GM19397 (cell line): ENCODE measurements at regions not wholly inside any gene's neighbourhood (a gene's known extent, or its start where the extent isn't known, plus 50 kb on each side); places are given as distances from the start of the nearest gene placed in this dataset.

Experiments
- ATAC-seq: cut with Tn5 transposase; IDR thresholded peaks from one replicate; pipeline ENCODE4 v1.9.1; 2021; ENCODE audit warnings: mild to moderate bottlenecking, moderate library complexity; ENCODE audit not compliant: unreplicated experiment

DNA sequence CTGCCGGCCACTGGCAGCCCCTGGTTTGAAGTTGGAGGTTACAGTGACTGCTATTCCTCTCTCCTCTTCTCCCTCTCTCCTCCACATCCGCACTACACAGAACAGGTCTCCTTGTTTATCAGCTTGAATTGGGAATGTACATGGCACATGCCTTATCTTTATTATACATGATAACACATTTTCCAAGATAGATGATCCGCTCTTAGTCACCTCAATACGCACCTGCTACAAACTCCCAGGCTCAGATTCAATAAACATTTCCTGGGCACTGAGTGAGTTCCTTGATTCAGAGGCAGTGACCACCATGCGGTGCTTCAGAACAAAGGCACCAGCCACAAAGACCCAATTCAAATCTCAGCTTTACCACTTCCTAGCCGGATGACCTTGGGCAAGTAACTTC, 227.7 kb downstream of the TSHZ3 start:
- no peak for ATAC-seq

DNA sequence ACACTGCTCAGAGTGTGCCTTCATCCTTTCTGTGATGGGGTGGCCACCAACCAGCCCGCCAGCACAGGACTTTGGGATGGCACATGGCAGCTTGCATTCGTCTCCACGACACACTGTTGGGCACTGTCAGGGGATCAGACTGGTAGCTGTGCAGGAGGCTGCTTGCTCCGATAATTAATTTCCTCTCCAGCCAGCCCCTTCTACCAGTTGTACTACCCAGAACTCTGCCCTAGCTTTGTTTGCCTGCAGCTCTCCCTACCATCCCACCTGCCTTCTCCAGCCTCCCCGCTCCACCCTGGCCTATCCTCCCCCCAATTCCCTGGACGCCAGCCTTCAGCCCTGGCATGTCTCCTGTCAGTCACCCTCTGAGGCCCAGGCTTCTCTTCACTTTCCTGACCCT, 228.3 kb downstream of the TSHZ3 start:
- no peak for ATAC-seq

GRCh38 chr19:31119951-31120690, 229.1 kb downstream of the TSHZ3 start:
- ATAC-seq: no peak

GRCh38 chr19:31118986-31119385, 230.2 kb downstream of the TSHZ3 start:
- ATAC-seq: no peak

GRCh38 chr19:31118287-31118955, 230.8 kb downstream of the TSHZ3 start:
- ATAC-seq: no peak

GRCh38 chr19:31114585-31114984, 234.7 kb downstream of the TSHZ3 start:
- no peak for ATAC-seq

- ATAC-seq: no peak
Observed at GRCh38 chr19:31113293-31113692, 235.9 kb downstream of the TSHZ3 start.

GRCh38 chr19:31112158-31112557, 237.1 kb downstream of the TSHZ3 start:
- no peak for ATAC-seq

DNA sequence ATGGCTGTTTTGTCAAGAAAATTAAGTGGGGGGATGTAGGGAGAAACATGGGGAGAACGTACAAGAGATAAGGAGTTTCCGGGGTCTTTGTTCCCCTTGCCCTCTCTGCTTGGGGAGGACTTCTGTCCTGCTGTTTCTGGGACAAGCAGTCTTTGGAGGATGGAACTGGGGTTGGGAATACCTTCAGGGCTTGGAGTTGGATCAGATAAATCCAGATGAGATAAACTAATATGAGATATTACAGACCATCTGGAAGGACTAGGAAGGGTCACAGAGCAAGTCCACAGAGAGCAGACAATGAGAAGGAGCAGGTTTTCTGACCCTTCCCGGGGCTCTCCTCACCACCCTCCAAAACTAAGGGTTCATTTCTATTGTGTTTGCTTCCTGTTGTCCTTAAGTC, 237.5 kb downstream of the TSHZ3 start:
- no peak for ATAC-seq

GRCh38 chr19:31110336-31110735, 238.9 kb downstream of the TSHZ3 start:
- ATAC-seq: no peak

- ATAC-seq: no peak
Observed at GRCh38 chr19:31109636-31110035, 239.6 kb downstream of the TSHZ3 start.

GRCh38 chr19:31107096-31107495, 242.1 kb downstream of the TSHZ3 start:
- ATAC-seq: no peak

DNA sequence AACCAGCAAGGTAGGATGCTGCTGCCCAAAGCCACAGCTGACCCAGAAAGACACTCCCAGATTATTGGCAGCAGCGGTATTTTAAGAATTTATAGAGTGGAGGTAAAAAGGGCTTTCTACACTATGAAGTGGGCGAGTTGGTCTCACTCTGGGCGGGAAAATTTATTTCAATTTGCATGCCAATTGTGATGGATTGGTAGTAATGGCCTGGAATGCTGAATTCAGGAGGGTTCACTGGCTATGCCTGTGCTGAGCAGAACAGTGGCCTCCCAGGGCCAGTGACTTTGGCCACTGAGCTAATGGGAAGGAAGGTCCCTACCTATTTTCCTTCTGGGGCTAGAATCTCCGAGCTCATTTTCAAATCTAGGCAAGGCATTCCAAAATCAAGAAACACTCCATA, 243.5 kb downstream of the TSHZ3 start:
- ATAC-seq: no peak

GRCh38 chr19:31104451-31104850, 244.8 kb downstream of the TSHZ3 start:
- ATAC-seq: no peak

DNA sequence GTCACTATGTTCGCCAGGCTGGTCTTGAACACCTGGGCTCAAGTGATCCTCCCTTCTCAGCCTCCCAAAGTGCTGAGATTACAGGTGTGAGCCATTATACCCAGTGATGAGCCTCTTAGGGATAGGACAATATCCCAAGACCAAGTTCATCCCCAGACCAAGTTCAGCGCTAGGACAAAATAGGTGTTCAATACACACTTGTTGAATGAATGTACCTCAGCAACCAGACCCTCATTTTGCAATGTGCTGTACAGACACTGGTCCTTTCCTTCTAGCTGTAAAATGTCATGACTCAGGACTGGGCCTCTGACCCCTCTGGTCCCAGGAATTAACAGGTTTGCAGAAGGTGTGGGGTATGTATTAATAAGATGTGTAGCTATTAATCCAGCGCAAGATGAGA, 246.0 kb downstream of the TSHZ3 start:
- ATAC-seq: no peak

DNA sequence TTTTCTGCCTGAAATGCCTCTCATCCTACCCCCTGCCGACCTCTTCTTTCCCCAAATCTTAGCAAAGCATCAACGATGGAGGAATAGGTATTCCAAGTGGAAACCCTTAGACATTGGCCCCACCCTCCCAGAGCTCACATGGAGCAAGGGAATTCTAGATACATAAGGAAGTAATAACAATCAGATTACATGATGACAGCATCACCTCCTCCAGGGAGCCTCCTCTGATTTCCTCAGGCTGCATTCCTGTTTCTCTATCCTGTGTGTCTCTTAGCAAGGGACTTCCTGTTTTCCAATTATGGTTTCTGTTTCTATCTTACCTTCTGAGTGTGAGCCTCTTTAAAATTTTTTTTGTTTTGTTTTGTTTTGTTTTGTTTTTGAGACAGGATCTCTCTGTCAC, 246.6 kb downstream of the TSHZ3 start:
- no peak for ATAC-seq

GRCh38 chr19:31100981-31101380, 248.3 kb downstream of the TSHZ3 start:
- no peak for ATAC-seq

GRCh38 chr19:31100206-31100590, 249.0 kb downstream of the TSHZ3 start:
- no peak for ATAC-seq

DNA sequence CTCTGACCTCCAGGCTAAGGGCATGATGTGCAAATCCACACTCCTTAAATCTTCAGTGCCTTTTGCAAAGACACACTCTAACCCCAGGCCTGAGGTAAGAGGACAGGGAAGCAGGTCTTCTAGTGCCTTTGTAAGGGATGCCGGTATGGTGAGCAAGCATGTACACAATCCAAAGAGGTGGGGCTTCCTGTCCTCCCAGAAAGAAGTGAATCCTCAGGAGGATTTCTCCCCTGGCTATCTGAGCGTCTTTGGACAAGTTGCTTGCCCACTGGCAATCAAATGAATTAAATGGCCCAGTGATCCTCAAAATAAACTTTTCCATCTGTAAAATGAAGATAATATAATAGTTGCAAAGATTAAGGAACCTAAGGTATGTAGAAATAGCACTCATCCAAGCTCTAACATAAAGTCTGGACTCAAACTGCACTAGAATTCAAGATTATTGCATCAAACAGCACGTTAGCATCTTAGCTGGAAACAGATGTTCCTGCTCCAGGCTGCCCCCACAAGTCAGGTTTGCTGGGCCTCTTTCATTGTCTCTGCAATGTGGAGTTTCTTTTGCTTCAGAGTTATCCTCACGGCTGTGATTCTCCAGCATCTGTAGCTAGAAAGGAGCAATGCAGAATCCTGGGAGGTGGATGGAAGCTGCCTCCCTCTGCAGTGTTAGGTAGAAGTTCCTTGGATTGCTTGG, 249.6 kb downstream of the TSHZ3 start:
- no peak for ATAC-seq

DNA sequence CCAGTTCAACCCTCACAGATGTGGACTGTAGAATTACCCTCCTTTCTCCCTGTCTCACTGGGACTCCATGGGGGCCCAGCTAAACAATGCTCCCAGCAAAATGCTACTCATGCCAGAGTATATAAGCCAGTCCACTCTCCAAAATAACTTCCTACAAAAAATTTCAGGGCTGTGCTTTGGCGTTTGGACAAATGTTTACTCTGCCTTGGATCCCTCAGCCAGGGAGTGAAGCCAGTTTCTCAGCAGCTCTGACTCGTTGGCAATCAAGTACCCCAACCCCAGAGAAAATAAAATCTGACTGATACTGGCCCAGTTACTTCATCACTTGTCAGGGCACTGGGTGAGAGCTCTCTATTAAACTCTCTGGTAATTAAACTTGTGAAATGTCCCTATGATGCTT, 250.4 kb downstream of the TSHZ3 start:
- ATAC-seq: no peak

DNA sequence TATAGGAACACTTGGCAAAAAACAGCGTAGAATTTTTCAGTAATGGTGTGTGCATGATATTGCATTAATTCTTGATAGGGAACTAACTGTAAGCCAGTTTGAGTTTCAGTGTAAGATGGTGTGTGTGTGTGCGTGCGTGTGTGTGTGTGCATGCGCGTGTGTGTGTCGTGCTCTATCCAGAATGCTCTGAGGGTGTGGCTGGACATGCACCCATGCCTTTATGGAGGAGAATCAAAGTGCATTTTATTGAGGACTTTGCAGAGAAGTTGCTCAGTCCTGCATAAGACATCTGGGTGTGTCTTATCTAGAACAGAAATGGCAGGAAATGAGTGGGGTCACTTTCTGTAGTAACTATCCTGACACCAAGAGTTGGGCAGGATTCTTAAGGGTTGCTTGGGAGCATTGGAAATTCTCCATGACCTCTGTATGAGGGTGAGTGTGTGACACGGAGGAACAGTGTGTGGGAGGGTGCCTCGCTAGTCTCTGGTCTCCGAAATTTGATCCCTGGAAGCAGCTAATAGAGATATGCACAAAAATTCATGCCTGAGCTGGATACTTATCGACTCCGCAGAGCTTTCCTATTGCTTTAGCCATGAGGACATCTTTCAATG, 252.2 kb downstream of the TSHZ3 start:
- no peak for ATAC-seq
